22Rv1 (cell line): ENCODE measurements at regions not wholly inside any gene's neighbourhood (a gene's known extent, or its start where the extent isn't known, plus 50 kb on each side); places are given as distances from the start of the nearest gene placed in this dataset.
"Not testable (repeated sequence)": the region's sequence is repeated elsewhere in the genome, so short reads cannot be mapped to it uniquely, and the experiment has no call there.

Experiments
- H3K27ac ChIP-seq: fragments of 450-650 bp; 2 replicates; pipeline ENCODE4 v1.5.1; 2017
- CTCF ChIP-seq: fragments of 450-650 bp; IDR thresholded peaks from 2 replicates; pipeline ENCODE4 v1.5.1; 2017; ENCODE audit warnings: mild to moderate bottlenecking
- ZFX ChIP-seq: fragments of 450-650 bp; IDR thresholded peaks from 2 replicates; pipeline ENCODE4 v1.6.1; 2017; ENCODE audit warnings: antibody characterized with exemption, borderline replicate concordance

GRCh38 chr3:124147429-124147828 lies 155.5 kb upstream of the ROPN1 start:
- TF ChIP-seq ZFX: no peak
- TF ChIP-seq CTCF: no peak
- H3K27ac ChIP-seq: no peak overlapping the region

- TF ChIP-seq CTCF (no peak), ZFX (no peak)
- H3K27ac ChIP-seq: no peak overlapping the region
Observed at GRCh38 chr3:124147946-124148345, 156.0 kb upstream of the ROPN1 start.

GRCh38 chr3:124149081-124149480 lies 157.2 kb upstream of the ROPN1 start:
- TF ChIP-seq CTCF (no peak), ZFX (no peak)
- H3K27ac ChIP-seq: no peak overlapping the region

GRCh38 chr3:124149771-124150170 lies 157.8 kb upstream of the ROPN1 start:
- TF ChIP-seq CTCF (no peak), ZFX (no peak)
- no peak overlapping the region for H3K27ac ChIP-seq

- not testable (repeated sequence) for H3K27ac ChIP-seq
Observed at GRCh38 chr3:124152891-124153290, 161.0 kb upstream of the ROPN1 start.

GRCh38 chr3:124156866-124157712 lies 165.2 kb upstream of the ROPN1 start:
- no peak overlapping the region for H3K27ac ChIP-seq
- no peak for TF ChIP-seq CTCF

GRCh38 chr3:124157748-124158147 lies 165.8 kb upstream of the ROPN1 start:
- no peak overlapping the region for H3K27ac ChIP-seq
- TF ChIP-seq ZFX (no peak), CTCF (no peak)
